GM21447 (cell line): ENCODE measurements at regions not wholly inside any gene's neighbourhood (a gene's known extent, or its start where the extent isn't known, plus 50 kb on each side); places are given as distances from the start of the nearest gene placed in this dataset.
"Not testable (repeated sequence)": the region's sequence is repeated elsewhere in the genome, so short reads cannot be mapped to it uniquely, and the experiment has no call there.

Source experiments
- ATAC-seq: cut with Tn5 transposase; IDR thresholded peaks from one replicate; pipeline ENCODE4 v1.9.1; 2021; ENCODE audit not compliant: unreplicated experiment

GRCh38 chr14:43003845-43004244 is 1397.2 kb downstream of the LRFN5 start:
- no peak for ATAC-seq

DNA sequence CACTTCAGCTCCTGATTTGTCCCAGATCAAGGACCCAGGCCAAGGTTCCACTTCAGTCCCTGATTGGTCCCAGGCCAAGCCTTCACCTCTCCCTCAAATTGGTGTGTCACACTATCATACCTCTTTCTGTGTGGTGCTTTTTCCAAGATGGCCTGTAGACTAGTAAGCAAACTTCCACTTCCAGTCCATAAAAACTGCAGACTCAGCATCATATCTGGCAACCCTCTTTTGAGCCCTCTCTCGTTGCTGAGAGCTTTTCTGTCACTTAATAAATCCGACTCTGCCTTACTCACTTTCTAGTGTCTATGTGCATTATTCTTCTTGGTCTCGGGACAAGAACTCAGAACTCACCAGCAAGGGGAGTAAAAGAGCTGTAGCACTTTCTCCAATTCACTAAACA is 1395.1 kb downstream of the LRFN5 start:
- ATAC-seq: no peak

DNA sequence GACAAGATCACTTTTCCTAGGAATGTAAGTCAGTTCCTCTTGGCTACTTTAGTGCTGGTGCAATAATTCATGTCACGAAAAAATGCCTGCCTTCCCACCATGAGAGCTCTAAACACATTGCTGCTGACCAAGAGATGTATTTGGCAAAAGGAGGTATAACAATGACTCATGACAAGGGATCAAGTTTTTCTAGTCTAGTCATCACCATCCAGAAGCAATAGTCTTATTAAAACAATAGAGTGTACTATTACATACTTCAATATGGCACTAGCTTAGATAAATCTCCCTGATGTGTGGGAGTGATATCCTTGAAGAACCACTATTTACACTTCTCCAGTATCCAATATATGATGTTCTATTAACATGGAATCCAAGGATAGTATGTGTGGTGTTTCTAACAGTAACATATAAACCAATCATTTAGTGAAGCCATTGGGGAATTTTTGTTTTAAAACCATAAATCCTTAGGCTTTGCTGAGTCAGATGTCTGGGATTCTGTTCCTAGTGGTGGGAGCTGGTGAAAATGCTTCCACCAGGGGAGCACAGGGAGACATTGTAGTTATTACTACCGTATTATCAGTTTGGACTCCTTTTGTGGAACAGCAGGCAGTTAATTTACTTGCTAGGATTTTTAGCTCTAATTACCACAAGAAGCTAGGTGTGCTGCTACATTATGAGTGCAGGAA is 1387.5 kb downstream of the LRFN5 start:
- no peak for ATAC-seq

DNA sequence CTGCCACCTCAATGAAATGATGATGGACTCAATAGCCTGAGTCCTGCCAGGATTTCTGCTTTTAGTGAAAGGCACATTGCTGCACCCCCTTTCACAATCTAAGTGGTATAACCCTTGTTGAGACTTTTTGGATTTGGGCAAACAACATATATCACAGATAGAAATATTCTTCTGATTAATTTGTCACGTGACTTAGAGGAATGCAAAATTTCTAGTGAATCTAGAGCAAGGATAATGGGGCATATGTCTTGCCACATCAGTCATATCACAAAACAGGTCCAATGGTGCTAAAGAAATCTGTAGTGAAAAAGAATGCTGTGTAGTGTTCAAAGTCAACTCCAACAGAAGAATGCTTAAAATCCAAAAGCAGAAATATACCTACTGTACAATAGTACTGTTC is 1386.3 kb downstream of the LRFN5 start:
- ATAC-seq: no peak

- ATAC-seq: no peak
These were observed 1373.7 kb downstream of the LRFN5 start for GRCh38 chr14:42980419-42980818.

- not testable (repeated sequence) for ATAC-seq
These were observed 1366.5 kb downstream of the LRFN5 start for GRCh38 chr14:42973171-42973570.

- ATAC-seq: no peak
These were observed 1358.8 kb downstream of the LRFN5 start for GRCh38 chr14:42965512-42965911.

- no peak for ATAC-seq
These were observed 1354.8 kb downstream of the LRFN5 start for GRCh38 chr14:42961509-42961908.

DNA sequence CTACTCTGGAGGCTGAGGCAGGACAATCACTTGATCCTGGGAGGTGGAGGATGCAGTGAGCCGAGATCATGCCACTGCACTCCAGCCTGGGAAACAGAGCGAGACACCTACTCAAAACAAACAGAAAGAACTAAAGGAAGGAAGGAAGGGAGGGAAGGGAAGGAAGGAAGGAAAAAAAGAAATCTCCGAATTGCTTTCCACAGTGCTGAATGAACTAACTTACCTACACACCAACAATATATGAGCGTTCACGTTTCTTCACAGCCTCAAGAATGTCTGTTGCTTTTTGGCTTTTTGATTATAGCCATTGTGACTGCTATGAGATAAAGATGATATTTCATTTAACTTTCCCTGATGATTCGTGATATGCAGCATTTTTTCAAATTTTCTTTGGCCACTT is 1343.7 kb downstream of the LRFN5 start:
- no peak for ATAC-seq

DNA sequence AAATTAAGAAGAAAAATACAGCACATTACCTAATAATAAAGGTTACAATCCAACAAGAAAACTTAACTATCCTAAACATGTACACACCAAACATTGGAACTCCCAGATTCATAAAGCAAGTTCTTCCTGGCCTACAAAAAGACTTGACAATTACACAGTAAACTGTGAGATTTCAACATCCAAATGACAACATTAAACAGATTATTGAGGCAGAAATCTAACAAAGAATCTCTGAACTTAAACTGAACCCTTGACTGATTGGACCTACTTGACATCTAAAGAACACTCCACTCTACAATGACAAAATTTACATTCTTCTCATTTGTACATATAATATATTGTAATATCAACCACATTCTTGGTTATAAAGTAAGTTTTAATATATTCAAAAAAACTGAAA is 1341.3 kb downstream of the LRFN5 start:
- ATAC-seq: no peak

DNA sequence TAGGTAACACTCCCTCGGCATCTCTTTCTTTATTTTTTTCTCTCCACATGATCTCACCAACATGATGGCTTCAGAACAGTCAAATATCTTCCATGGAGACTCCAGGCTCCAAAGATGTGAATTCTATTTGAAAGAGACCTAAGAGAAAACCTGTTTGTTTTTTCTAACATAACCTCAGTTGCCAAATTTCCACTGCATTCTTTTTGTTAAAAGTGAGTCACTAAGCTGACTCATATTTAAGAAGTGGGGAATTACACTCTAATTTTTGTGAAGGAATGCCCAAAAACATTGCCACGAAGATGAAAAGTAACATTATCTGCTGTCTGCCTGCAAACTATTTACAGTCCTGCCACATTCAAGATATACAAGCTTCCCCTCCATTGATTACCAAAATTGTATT is 1337.6 kb downstream of the LRFN5 start:
- ATAC-seq: no peak

DNA sequence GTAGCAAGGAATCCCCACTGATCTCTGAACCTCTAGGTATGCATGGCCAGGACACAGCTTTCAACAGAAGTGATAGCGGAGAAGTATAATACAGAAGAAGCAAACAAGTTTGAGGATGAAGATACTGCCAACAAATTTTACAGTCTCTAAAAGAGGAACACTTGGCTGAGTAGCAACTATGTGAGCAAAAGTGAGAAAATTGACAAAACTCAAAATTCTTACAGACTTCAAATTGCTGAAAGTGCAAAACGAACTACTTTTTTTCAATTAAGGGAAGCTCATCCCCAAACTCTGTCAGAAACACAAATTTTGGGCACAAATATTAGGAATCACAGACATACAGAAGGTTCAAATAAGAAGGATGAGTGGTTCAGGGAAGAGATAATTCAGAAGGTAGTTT is 1324.6 kb downstream of the LRFN5 start:
- no peak for ATAC-seq

DNA sequence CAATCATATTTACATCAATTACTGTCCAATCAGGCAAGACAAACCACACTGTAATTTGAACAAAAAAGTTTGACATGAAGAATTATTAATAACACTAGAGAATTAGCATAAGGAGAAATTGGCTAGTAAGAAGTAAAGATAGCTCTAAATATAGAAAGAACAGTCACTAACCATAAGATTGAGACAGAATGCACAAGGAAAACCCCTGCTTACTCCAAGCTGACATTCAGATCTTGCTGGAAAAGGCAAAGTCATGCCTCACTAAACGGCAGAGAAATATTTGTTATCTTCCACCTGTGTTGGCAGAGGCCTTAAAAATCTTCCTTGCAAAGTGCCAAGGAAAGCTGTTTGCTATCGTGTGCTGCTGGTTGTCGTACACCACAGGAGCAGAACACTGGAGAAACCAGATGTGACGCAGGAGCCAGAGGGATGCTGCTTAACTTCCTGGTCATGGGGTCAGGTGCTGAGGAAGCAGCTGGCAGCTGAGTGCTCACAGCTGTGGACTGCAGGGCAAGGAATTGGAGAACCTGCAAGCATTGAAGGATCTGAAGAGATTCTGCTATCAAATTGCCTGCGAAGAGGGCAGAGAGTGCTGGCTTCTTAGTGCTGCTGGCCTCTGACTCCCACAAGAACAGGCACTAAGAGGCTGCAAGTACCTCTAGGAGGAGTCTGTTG is 1323.3 kb downstream of the LRFN5 start:
- no peak for ATAC-seq

DNA sequence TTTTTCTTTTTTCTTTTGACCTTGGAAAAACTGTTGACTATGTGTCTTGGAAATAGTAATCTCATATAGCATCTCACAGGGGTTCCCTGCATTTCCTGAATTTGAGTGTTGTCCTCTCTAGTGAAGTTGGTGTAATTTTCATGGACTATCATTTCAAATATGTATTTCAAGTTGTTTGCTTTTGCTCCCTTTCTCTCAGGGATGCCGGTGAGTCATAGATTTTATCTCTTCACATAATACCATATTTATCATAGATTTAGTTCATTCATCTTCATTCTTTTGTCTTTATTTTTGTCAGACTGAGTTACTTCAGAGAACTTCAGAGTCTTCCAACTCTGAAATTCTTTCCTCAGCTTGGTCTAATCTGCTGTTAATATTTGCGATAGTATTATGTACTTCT is 1320.6 kb downstream of the LRFN5 start:
- ATAC-seq: no peak

DNA sequence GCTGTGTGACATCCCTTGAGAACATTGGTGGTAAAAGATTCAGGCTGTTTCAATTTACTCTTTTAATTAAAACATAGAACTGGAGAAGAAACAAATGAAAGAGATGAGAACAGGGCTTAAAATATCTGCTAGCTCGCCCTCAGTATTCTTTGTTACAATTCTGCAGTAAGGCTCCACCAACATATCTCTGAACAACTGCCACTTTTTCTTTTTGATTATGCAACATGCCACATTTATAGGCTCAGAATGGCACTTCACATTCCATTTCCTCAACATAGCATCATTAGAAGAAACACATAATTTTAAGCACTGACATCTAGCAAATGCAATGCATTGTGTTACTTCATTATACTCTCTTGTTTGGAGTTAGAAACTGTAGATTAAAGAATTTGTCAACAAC is 1315.2 kb downstream of the LRFN5 start:
- ATAC-seq: no peak

- ATAC-seq: no peak
These were observed 1311.9 kb downstream of the LRFN5 start for GRCh38 chr14:42918615-42919014.

GRCh38 chr14:42911642-42912041 is 1305.0 kb downstream of the LRFN5 start:
- ATAC-seq: no peak

DNA sequence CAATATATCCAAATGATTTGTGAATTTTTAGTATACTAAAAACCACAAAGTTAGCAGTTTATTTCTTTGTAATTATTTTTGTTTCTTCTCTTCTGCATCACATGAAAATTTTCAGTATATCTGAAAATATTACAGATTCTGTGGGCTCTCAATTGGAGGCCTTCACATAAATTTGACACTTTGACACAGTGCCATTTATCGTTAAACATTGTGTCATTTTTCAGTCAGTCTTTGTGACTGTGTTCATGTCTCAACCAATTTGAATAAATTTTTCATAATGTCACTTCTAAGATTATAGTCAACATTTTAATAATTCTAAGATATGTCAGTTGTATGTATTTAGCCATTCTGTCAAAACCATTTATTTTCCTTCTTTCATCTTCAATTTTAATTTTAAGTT is 1303.0 kb downstream of the LRFN5 start:
- ATAC-seq: no peak

- no peak for ATAC-seq
These were observed 1286.5 kb downstream of the LRFN5 start for GRCh38 chr14:42893183-42893582.

DNA sequence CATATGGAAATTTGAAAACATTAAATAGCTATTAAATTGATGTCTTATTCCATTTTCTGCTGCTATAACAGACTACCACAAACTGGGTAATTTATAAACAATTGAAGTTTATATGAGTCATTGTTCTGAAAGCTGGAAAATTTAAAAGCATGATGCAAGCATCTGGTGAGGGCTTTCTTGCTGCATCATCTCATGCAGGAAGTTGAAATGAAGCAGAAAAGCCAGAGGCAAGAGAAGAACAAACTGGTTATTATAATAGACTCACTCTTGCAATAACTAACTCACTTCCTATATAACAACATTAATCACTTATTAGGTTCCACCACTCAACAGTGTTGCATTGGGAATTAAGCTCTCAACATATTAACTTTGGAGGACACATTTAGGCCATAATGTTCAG is 1277.4 kb downstream of the LRFN5 start:
- ATAC-seq: no peak

DNA sequence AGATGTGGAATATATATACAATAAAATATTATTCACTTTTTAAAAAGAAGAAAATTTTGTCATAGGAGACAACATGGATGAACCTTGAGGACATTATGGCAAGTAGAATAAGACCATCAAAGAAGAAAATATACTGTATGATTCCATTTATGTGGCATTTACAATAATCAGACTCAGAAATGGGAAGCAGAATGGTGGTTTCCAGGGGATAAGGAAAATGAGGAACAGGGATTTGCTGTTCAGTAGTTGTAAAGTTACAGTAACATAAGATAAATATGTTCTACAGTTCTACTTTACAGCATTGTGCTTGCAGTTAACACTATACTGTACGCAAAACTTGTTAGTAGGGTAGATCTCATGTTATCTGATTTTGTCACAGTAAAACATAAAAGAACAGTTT is 1271.0 kb downstream of the LRFN5 start:
- no peak for ATAC-seq

DNA sequence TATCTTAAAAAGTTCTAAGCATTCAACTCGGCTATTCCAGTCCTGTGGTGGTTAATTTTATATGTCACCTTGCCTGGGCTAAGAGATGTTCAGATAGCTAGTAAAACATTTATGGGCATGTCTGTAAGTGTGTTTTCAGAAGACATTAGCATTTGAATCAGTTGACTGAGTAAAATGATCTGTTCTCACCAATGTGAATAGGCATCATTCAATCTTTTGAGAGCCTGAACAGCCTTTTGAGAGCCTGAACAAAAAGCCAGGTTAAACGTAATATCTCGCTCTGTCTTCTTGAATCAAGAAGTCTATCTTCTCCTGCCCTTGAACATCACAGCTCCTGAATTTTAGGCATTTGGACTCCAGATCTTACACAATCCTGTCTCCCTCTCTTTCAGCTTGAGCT is 1266.1 kb downstream of the LRFN5 start:
- ATAC-seq: no peak

GRCh38 chr14:42869681-42870080 is 1263.0 kb downstream of the LRFN5 start:
- ATAC-seq: no peak
